ENCODE measurements at regions not wholly inside any gene's neighbourhood (a gene's known extent, or its start where the extent isn't known, plus 50 kb on each side); places are given as distances from the start of the nearest gene placed in this dataset.
"Not testable (repeated sequence)": the region's sequence is repeated elsewhere in the genome, so short reads cannot be mapped to it uniquely, and the experiment has no call there.

- no peak for DNase-seq
Observed at GRCh38 chr3:62926494-62926893, 51.3 kb upstream of the CADPS start.

DNA sequence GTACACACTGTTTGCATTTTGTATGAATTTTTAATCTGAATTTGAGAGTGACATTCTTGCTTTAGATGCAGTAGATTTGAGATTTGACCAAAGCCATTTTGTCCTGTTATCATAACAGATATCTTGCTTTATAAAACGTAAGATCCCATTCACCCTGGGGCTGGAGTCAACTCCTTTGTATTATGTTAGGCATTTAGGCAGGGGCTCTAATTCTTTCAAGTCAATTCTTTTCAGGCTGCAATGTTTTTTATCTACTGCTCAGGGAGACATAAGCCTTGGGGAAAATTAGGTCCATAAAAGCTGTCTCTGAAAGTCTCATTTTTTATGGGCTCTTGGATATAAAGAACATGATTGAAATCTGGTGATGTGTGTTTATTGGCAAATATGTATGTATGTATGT is 53.0 kb upstream of the CADPS start:
- DNase-seq: no peak

DNA sequence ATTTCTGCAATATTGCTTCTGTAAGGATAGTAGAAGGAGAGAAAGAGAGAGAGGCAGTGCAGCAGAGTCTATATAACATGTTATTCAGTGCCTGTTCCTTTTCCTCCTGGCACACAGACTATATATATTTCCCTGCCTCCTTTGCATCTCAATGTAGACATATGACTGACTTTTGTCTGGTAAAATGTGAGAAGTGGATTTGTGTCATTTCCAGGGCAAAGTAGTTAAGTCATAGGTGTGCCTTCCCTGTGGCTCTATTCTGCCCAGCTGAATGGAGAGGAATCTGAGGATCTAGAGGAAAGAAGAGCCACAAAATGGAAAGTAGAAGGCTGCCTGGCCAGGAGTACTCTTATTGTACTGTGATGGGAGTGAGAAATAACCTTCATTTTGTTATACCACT is 54.6 kb upstream of the CADPS start:
- no peak for DNase-seq

GRCh38 chr3:62935793-62936192 is 60.6 kb upstream of the CADPS start:
- DNase-seq: no peak

- DNase-seq: no peak
Observed at GRCh38 chr3:62936626-62937254, 61.5 kb upstream of the CADPS start.

- DNase-seq: no peak
Observed at GRCh38 chr3:62938583-62938982, 63.4 kb upstream of the CADPS start.

GRCh38 chr3:62939707-62940106 is 64.5 kb upstream of the CADPS start:
- DNase-seq: no peak

DNA sequence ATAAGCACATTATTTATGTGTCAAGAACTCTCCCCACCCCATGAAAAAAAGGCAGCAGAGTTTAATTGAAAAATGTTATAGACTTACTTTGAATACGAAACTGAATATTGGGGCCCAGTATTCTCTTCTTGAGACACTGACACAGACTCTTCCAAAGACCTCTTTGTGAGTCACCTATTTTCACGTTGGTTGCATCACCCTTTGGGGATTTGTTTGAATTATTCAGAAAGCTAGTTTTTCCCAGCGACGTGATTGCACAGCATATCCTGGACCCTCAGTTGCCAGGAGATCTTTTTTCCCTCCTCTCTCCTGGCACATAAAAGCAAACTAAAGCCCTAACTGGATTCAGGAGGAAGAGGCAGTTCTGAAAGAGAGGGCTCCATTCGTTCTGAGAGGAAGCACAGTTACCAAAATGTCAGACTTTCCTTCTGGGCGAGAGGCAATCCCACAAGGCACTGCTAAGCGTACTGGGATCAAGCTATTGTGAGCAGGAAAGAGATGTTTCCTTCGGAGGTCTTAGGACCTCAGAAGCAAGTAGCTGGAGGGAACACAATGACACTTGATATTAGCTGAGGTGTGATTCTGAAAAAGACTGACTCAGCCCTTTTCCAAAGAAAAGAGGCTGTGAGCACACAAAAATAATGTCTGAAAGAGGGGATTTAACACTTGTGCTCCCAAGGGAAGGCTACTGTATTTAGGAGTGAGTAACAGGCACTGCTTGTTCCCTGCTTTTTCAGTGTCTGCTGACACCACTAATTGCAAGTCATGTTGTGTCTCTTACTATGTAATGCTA is 65.8 kb upstream of the CADPS start:
- DNase-seq: no peak

DNA sequence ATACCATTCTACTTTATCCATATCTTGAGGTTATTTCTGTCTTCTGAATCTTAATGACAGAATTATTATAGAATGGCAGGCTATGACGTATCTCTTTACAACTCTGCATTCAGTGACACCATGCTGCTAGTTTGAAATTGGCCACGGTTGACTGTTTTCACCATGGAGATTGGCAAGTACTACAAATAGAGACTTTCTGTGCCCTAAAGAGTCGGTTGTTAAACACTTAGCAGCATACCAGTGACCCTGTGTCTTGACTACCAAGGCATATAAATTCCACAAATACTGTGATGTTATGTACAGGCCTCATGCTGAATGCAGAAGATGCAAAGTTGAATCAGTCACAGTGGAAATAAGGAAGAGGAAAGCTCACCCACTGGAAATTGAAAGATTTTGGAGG is 67.0 kb upstream of the CADPS start:
- DNase-seq: no peak

DNA sequence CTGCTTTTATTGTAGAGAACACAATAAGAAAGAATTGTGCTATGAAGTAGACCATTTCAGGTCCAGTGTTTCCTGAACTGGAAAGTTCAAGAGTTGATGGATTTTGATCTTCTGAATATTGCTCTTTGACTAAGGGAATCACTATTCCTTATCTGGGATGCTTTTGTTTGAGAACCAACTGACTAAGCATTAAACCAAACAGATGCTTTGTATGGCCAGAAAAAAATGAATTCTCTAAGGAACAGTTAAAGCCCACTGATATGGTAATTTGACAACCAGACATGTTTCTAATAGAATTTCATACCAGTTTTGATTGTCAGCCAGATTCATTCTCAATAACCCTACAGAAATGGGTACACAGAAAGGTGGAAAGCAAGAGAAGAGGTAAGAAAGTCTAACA is 67.5 kb upstream of the CADPS start:
- DNase-seq: no peak

- DNase-seq: no peak
Observed at GRCh38 chr3:62948921-62949320, 73.7 kb upstream of the CADPS start.

DNA sequence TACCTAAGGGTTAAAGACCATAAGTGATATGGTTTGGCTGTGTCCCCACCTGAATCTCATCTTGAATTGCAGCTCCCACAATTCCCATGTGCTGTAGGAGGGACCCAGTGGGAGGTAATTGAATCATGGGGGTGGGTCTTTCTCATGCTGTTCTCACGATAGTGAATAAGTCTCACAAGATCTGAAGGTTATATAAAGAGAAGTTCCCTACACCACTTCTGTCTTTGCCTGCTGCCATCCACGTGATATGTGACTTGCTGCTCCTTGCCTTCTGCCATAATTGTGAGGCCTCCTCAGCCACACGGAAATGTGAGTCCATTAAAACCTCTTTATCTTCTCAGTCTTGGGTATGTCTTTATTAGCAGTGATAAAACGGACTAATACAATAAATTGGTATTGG is 75.0 kb upstream of the CADPS start:
- DNase-seq: no peak

- DNase-seq: no peak
Observed at GRCh38 chr3:62951037-62951613, 75.9 kb upstream of the CADPS start.

DNA sequence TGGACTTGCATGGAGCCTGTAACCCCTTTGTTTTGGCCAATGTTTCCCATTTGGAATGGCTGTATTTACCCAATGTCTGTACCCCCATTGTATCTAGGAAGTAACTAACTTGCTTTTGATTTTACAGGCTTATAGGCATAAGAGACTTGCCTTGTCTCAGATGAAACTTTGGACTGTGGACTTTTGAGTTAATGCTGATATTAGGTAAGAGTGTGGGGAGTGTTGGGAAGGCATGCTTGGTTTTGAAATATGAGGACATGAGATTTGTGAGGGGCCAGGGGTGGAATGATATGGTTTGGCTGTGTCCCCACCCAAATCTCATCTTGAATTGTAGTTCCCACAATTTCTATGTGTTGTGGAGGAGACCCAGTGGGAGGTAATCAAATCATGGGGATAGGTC is 76.7 kb upstream of the CADPS start:
- not testable (repeated sequence) for DNase-seq

DNA sequence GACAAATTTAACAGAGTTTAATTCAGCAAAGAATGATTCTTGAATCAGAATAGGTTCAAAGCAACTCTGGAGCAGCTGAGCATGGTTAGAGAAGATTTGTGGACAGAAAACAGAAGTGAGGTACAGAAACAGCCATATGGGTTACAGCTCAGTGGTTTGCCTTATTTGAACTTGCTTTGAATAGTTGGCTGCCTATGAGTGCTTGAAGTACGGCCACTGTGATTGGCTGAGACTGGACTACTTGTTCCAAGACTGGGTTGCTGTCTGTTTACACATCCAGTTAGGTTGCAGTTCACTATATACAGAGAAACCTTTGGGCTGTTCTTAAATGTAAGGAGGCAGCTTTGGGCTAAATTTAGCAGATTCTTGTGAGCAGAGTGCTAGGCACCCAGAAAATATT is 79.4 kb upstream of the CADPS start:
- peak; percentile 22 for DNase-seq

DNA sequence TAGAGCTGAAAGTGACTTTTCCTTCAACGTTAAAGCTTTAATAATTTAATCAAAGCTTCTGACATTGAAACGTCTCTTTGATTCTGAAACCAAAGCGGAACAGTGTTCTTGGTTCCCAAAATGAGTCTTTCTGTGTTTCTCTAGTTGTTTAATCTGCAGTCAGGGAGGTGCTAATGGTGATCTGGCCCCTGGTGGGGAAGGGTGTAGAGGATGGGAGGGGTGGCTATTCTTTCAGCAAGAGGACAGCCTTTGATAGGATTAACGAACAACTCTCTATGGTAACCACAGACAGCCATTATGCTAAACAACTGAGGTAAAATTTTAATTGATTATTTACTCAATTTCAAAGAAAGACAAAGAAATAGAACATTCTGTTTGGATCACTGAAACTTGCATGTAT is 79.9 kb upstream of the CADPS start:
- DNase-seq: no peak

GRCh38 chr3:62956411-62956810 is 81.2 kb upstream of the CADPS start:
- no peak for DNase-seq

GRCh38 chr3:62961874-62962556 is 86.8 kb upstream of the CADPS start:
- DNase-seq: no peak

- no peak for DNase-seq
Observed at GRCh38 chr3:62962714-62963113, 87.5 kb upstream of the CADPS start.

GRCh38 chr3:62965311-62965710 is 90.1 kb upstream of the CADPS start:
- DNase-seq: no peak

GRCh38 chr3:62968128-62968527 is 92.9 kb upstream of the CADPS start:
- no peak for DNase-seq

- no peak for DNase-seq
Observed at GRCh38 chr3:62970648-62971047, 95.4 kb upstream of the CADPS start.

DNA sequence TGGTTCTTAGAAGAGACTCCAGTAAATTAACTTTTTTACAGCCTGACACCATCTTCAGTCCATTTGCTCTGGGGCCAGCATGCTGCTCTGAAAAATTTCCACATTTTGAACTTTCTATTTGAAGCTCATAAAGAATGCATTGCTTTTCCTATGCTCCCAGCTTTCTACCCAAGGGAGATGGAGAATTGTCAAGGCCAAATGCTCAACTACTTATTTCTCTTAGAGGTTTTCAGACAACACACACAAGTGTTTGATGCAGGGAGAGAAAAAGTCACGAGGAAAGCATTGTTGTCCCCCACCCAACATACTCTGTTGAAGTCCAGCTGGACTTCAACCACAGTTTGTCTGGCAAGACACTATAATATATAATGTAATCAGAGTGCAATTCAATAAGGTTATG is 100.3 kb upstream of the CADPS start:
- DNase-seq: no peak

DNA sequence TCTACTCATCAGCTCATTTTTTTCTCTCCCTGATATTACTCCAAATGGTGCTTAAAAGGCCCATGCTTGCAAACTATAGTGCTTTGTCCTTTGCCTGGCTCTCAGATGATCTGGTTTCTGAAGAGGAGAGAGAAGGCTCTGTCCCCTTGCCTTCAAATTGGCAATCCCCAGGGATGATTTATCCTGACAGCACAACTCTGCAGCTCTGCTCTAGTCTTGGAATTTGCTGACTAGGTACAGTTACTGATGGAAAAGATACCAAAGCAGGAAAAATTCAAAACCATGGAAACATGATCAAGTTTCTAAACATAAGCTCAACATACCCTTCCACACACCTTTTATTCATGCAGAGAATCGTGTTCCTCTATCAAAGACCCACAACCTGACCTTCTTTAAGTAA is 106.7 kb upstream of the CADPS start:
- no peak for DNase-seq
